ENCODE measurements at regions not wholly inside any gene's neighbourhood (a gene's known extent, or its start where the extent isn't known, plus 50 kb on each side); places are given as distances from the start of the nearest gene placed in this dataset.

DNA sequence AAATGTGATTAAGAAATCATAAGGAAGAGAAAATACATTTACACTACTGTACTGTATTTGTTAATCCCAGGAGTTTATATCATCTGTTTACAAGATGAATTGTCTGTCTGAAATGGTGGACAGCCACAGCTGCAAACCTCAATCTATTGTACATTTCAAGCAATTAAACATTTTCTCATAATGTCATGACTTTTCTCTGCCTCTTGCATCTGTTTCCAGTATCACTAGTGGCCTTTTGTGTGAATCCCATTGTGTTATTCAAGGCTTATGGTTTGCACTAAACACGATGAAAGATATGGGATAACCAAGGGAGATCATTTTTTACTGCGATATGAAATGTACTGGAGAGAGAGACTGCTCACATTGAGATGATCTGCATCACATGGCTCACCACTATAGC is 200.2 kb upstream of the LRRN1 start:
- ATAC-seq = no peak
- Mint-ChIP-seq H3K9me3 (peaks cover 2% of the 10 kb centered on the region), H3K4me1 (ENCODE audit: low read depth) (no peaks in the 10 kb centered on the region), H3K27ac (no peak overlapping the region), H3K27me3 (peaks cover 1% of the 10 kb centered on the region), H3K4me3 (no peak overlapping the region), H3K36me3 (ENCODE audit: low read depth) (no peaks in the 10 kb centered on the region)
- ChIA-PET POLR2A (no interaction called here), CTCF (no interaction called here)
- DNase-seq = no peak
- TF ChIP-seq, protein P1, sequence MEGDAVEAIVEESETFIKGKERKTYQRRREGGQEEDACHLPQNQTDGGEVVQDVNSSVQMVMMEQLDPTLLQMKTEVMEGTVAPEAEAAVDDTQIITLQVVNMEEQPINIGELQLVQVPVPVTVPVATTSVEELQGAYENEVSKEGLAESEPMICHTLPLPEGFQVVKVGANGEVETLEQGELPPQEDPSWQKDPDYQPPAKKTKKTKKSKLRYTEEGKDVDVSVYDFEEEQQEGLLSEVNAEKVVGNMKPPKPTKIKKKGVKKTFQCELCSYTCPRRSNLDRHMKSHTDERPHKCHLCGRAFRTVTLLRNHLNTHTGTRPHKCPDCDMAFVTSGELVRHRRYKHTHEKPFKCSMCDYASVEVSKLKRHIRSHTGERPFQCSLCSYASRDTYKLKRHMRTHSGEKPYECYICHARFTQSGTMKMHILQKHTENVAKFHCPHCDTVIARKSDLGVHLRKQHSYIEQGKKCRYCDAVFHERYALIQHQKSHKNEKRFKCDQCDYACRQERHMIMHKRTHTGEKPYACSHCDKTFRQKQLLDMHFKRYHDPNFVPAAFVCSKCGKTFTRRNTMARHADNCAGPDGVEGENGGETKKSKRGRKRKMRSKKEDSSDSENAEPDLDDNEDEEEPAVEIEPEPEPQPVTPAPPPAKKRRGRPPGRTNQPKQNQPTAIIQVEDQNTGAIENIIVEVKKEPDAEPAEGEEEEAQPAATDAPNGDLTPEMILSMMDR (IDR thresholded peaks at IDR 0.05) = no peak
- intact Hi-C loops (cut with micrococcal nuclease) = no loop called here

DNA sequence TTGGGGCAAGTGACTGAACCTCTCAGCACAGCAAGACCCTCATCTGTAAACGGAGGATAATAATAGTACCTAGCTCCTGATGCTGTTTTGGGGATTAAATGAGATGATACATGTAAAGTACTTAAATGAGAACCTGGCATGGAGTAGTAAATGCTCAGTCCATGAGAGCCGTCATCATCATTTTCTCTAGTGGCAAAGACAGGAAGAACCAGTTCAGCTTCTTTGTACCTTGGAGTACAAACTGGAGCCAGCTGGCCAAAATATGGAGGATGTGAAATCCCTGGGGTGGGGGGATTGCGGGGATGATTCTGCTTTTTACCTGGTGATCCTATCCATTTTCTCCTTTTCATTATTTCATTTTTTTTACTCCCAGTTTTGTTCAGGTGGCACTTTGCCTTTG is 204.2 kb upstream of the LRRN1 start:
- CTCF ChIA-PET = interaction anchor here (0.6 to 1.1 kb wide), 2 partner anchors 395 to 955 kb away, joined by 3 read pairs; no protein-coding TSS in a partner anchor
- no peaks in the 10 kb centered on the region for H3K4me1 Mint-ChIP-seq (ENCODE audit: low read depth)
- ATAC-seq (no peak), DNase-seq (no peak)
- POLR2A ChIA-PET = no interaction called here
- H3K36me3 Mint-ChIP-seq (ENCODE audit: low read depth) = no peaks in the 10 kb centered on the region
- intact Hi-C loops (cut with micrococcal nuclease) = no loop called here
- H3K27ac Mint-ChIP-seq = no peak overlapping the region
- H3K4me3 Mint-ChIP-seq = no peak overlapping the region
- H3K9me3 Mint-ChIP-seq = peaks cover 2% of the 10 kb centered on the region
- H3K27me3 Mint-ChIP-seq = no peaks in the 10 kb centered on the region
- TF ChIP-seq, protein P1 (IDR thresholded peaks at IDR 0.05) = no peak

DNA sequence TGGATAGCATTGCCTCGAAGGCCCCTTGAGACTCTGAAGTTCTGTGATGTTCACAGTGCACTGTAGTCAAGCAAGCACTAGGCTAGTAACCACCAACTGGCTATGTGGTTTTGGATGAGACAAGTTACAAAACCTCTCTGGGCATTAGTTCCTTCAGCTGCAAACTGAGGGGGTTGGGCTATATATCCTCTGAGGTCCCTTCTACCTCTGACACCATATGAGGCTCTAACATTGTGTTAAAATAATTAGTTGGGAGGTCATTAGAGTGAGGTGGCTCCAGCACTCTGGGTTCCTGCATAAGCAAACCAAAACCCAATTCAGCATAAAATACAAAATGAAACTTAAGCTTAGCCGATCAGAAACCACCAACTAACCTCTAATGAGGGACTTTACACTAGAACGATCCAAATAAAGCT is 209.5 kb upstream of the LRRN1 start:
- Mint-ChIP-seq H3K4me3 (no peak overlapping the region), H3K4me1 (ENCODE audit: low read depth) (no peaks in the 10 kb centered on the region), H3K27me3 (no peaks in the 10 kb centered on the region), H3K9me3 (no peaks in the 10 kb centered on the region), H3K27ac (no peak overlapping the region), H3K36me3 (ENCODE audit: low read depth) (no peaks in the 10 kb centered on the region)
- DNase-seq (no peak), ATAC-seq (no peak)
- TF ChIP-seq, protein P1 (IDR thresholded peaks at IDR 0.05) = no peak
- intact Hi-C loops (cut with micrococcal nuclease) = no loop called here
- CTCF ChIA-PET = no interaction called here
- POLR2A ChIA-PET = no interaction called here

DNA sequence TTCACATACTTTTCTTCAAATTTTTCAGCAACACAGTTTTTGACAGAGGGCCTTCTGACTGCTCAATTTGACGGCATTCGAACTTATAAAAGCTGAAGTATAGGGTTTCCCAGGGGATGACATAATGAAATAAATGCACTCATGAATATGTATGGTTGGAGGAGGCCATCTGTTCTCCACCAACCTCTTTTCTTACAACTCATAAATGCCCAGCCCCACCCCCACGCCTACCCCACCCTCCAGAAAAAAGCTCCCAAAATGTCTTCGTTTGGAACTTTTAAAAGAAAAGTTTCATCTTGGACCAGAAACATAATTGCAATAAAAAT is 211.6 kb upstream of the LRRN1 start:
- DNase-seq = no peak
- H3K4me1 Mint-ChIP-seq (ENCODE audit: low read depth) = no peaks in the 10 kb centered on the region
- H3K4me3 Mint-ChIP-seq = no peak overlapping the region
- no peaks in the 10 kb centered on the region for H3K36me3 Mint-ChIP-seq (ENCODE audit: low read depth)
- H3K27me3 Mint-ChIP-seq = no peaks in the 10 kb centered on the region
- TF ChIP-seq, protein P1 (IDR thresholded peaks at IDR 0.05) = no peak
- CTCF ChIA-PET = no interaction called here
- no peaks in the 10 kb centered on the region for H3K9me3 Mint-ChIP-seq
- no peak for ATAC-seq
- intact Hi-C loops (cut with micrococcal nuclease) = no loop called here
- POLR2A ChIA-PET = no interaction called here
- no peak overlapping the region for H3K27ac Mint-ChIP-seq

DNA sequence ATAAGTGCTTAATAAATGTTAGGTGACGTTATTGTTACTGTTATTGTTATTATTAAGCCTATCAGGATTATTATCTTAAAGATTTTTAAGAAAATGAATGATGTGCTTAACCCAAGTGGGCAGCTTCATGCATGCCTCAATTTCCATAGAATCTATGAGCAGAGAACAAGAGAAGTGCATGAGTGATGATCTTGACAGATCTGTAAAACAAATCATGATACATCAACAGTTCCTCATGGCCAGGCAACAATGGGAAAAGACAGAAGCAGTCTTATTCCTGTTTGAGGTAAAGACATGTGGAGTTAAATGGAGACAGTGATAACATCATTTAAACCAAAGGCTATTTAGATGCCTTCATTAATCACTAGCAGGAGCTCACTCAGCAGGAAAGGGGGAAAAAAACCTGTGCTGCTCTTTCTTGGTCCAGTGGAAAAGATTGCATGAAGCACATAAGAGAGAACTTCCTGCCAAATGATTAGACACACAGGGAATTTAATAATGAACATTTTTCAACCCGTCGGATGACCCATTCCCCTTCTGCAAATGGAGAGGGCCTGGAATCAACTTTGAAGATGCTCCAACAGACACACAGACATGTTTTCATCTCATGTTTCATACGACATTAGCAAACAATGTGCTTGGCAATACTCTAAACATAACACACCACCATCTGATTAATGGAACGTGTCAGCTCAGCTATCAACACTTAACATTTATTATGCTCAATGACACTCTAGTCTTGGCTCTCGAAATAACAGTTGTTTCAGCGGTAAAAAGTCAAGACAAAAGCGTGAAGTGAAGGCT is 212.2 kb upstream of the LRRN1 start:
- ChIA-PET POLR2A (no interaction called here), CTCF (no interaction called here)
- Mint-ChIP-seq H3K4me3 (no peak overlapping the region), H3K27me3 (no peaks in the 10 kb centered on the region), H3K36me3 (ENCODE audit: low read depth) (no peaks in the 10 kb centered on the region), H3K4me1 (ENCODE audit: low read depth) (no peaks in the 10 kb centered on the region), H3K9me3 (no peaks in the 10 kb centered on the region), H3K27ac (no peak overlapping the region)
- TF ChIP-seq, protein P1 (IDR thresholded peaks at IDR 0.05) = no peak
- DNase-seq (no peak), ATAC-seq (no peak)
- intact Hi-C loops (cut with micrococcal nuclease) = no loop called here

Measured in activated CD8-positive, alpha-beta T cell treated with anti-CD3 and anti-CD28 coated beads for 36 hours (primary cell).